ENCODE measurements at regions not wholly inside any gene's neighbourhood (a gene's known extent, or its start where the extent isn't known, plus 50 kb on each side); places are given as distances from the start of the nearest gene placed in this dataset.

DNA sequence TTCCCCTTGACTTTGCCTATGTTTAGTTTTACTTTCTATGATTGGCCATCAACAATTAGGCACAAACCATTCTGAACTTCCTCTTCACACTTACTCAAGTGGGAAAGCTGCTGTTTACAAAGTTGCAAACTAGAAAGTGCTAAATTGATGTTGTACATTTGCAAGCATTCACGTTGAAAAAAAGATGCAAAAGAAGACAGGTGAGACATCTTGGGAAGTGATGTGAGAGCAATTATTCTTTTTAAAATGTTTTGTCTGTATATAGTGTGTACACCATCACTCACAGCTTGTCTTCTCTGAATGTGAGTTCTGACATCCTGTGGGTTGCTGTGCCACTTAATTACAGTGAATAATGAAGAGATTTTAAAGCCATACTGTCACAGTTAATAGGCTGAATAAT, 874.1 kb upstream of the LRATD1 start:
- TF ChIP-seq, protein P1, sequence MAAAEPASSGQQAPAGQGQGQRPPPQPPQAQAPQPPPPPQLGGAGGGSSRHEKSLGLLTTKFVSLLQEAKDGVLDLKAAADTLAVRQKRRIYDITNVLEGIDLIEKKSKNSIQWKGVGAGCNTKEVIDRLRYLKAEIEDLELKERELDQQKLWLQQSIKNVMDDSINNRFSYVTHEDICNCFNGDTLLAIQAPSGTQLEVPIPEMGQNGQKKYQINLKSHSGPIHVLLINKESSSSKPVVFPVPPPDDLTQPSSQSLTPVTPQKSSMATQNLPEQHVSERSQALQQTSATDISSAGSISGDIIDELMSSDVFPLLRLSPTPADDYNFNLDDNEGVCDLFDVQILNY (CRISPR knock-in tag; conservative IDR thresholded peaks at IDR 0.05) = no peak
- TF ChIP-seq, protein P2, sequence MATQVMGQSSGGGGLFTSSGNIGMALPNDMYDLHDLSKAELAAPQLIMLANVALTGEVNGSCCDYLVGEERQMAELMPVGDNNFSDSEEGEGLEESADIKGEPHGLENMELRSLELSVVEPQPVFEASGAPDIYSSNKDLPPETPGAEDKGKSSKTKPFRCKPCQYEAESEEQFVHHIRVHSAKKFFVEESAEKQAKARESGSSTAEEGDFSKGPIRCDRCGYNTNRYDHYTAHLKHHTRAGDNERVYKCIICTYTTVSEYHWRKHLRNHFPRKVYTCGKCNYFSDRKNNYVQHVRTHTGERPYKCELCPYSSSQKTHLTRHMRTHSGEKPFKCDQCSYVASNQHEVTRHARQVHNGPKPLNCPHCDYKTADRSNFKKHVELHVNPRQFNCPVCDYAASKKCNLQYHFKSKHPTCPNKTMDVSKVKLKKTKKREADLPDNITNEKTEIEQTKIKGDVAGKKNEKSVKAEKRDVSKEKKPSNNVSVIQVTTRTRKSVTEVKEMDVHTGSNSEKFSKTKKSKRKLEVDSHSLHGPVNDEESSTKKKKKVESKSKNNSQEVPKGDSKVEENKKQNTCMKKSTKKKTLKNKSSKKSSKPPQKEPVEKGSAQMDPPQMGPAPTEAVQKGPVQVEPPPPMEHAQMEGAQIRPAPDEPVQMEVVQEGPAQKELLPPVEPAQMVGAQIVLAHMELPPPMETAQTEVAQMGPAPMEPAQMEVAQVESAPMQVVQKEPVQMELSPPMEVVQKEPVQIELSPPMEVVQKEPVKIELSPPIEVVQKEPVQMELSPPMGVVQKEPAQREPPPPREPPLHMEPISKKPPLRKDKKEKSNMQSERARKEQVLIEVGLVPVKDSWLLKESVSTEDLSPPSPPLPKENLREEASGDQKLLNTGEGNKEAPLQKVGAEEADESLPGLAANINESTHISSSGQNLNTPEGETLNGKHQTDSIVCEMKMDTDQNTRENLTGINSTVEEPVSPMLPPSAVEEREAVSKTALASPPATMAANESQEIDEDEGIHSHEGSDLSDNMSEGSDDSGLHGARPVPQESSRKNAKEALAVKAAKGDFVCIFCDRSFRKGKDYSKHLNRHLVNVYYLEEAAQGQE (IDR thresholded peaks at IDR 0.05; ENCODE audit: borderline replicate concordance in 1 of 2, low read depth in 1 of 2, low read length in 2 of 2) = no peak
- TF ChIP-seq PTBP1 (IDR thresholded peaks at IDR 0.05; ENCODE audit: low read depth, low read length, poor library complexity, severe bottlenecking) (no peak), ZNF530 (CRISPR knock-in tag; IDR thresholded peaks at IDR 0.05; ENCODE audit: low read depth) (no peak), HNRNPH1 (optimal IDR thresholded peaks at IDR 0.05; ENCODE audit: low read depth, low read length) (no peak), ZNF24 (IDR thresholded peaks at IDR 0.05) (no peak), IRF2 (CRISPR knock-in tag; IDR thresholded peaks at IDR 0.05) (no peak), POLR2AphosphoS5 (IDR thresholded peaks at IDR 0.05; ENCODE audit: low read depth, low read length) (no peak), ZNF704 (CRISPR knock-in tag; IDR thresholded peaks at IDR 0.05; ENCODE audit: borderline replicate concordance) (no peak), RAD21 (CRISPR knock-in tag; IDR thresholded peaks at IDR 0.05) (no peak), TBP (CRISPR knock-in tag; IDR thresholded peaks at IDR 0.05) (no peak)
- TF ChIP-seq, protein P3, sequence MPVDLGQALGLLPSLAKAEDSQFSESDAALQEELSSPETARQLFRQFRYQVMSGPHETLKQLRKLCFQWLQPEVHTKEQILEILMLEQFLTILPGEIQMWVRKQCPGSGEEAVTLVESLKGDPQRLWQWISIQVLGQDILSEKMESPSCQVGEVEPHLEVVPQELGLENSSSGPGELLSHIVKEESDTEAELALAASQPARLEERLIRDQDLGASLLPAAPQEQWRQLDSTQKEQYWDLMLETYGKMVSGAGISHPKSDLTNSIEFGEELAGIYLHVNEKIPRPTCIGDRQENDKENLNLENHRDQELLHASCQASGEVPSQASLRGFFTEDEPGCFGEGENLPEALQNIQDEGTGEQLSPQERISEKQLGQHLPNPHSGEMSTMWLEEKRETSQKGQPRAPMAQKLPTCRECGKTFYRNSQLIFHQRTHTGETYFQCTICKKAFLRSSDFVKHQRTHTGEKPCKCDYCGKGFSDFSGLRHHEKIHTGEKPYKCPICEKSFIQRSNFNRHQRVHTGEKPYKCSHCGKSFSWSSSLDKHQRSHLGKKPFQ (CRISPR knock-in tag; IDR thresholded peaks at IDR 0.05; ENCODE audit: insufficient replicate concordance) = no peak

Data from HepG2 (cell line).